Rectal smooth muscle tissue (tissue), 1 donor: ENCODE measurements at regions not wholly inside any gene's neighbourhood (a gene's known extent, or its start where the extent isn't known, plus 50 kb on each side); places are given as distances from the start of the nearest gene placed in this dataset.
"Not testable (repeated sequence)": the region's sequence is repeated elsewhere in the genome, so short reads cannot be mapped to it uniquely, and the experiment has no call there.

ENCODE experiments used
- H3K27ac ChIP-seq: one replicate; pipeline ENCODE4 v1.7.0; 2013; ENCODE audit warnings: low read depth, low read length, inconsistent platforms
- H3K27me3 ChIP-seq: one replicate; pipeline ENCODE4 v1.7.0; 2013; ENCODE audit warnings: low read length; ENCODE audit not compliant: control insufficient read depth, insufficient read depth
- H3K36me3 ChIP-seq: one replicate; pipeline ENCODE4 v1.7.0; 2013; ENCODE audit warnings: low read length; ENCODE audit not compliant: control insufficient read depth, insufficient read depth
- H3K4me1 ChIP-seq: one replicate; pipeline ENCODE4 v1.7.0; 2013; ENCODE audit warnings: low read length; ENCODE audit not compliant: control insufficient read depth, insufficient read depth
- H3K4me3 ChIP-seq: one replicate; pipeline ENCODE4 v1.7.0; 2013; ENCODE audit warnings: low read length
- H3K9ac ChIP-seq: one replicate; pipeline ENCODE4 v1.7.0; 2013; ENCODE audit warnings: low read length

DNA sequence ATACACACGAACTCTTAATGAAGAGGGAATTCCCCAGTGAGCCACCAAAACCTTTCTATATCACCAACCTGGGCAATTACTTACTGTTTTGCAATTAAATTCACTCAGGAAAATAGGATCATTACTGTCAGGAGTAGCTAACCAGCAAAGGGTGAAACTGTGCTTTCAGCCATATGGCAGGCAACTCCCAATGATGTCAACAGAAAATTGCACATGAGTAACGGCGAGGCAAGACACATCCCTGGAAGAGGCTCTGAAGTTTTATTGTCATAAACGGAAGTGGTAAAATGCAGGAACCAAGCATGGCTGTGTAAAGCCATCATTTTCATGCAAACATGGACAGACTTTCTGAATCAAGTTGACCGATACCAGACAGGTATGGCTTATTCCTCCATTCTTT is 548.9 kb upstream of the AUTS2 start:
- Histone ChIP-seq H3K9ac (no peak overlapping the region), H3K27ac (no peak overlapping the region), H3K4me1 (no peaks in the 10 kb centered on the region), H3K36me3 (no peaks in the 10 kb centered on the region), H3K27me3 (no peaks in the 10 kb centered on the region), H3K4me3 (no peak overlapping the region)

- no peak overlapping the region for H3K9ac ChIP-seq
- H3K36me3 ChIP-seq: no peaks in the 10 kb centered on the region
- no peak overlapping the region for H3K27ac ChIP-seq
- H3K4me1 ChIP-seq: no peaks in the 10 kb centered on the region
- no peak overlapping the region for H3K4me3 ChIP-seq
- H3K27me3 ChIP-seq: no peaks in the 10 kb centered on the region
These were observed 545.8 kb upstream of the AUTS2 start for GRCh38 chr7:69052447-69052846.

- Histone ChIP-seq H3K4me1 (no peaks in the 10 kb centered on the region), H3K27me3 (no peaks in the 10 kb centered on the region), H3K9ac (no peak overlapping the region), H3K4me3 (no peak overlapping the region), H3K27ac (no peak overlapping the region), H3K36me3 (no peaks in the 10 kb centered on the region)
These were observed 537.8 kb upstream of the AUTS2 start for GRCh38 chr7:69060516-69060915.

GRCh38 chr7:69062020-69062765 is 536.1 kb upstream of the AUTS2 start:
- Histone ChIP-seq H3K36me3 (no peaks in the 10 kb centered on the region), H3K27ac (no peak overlapping the region), H3K9ac (no peak overlapping the region), H3K4me1 (no peaks in the 10 kb centered on the region), H3K4me3 (no peak overlapping the region), H3K27me3 (no peaks in the 10 kb centered on the region)

- Histone ChIP-seq H3K27me3 (no peaks in the 10 kb centered on the region), H3K4me1 (no peaks in the 10 kb centered on the region), H3K4me3 (no peak overlapping the region), H3K27ac (no peak overlapping the region), H3K9ac (no peak overlapping the region), H3K36me3 (no peaks in the 10 kb centered on the region)
These were observed 530.9 kb upstream of the AUTS2 start for GRCh38 chr7:69067397-69067796.

- no peak overlapping the region for H3K9ac ChIP-seq
- H3K4me3 ChIP-seq: no peak overlapping the region
- H3K4me1 ChIP-seq: no peaks in the 10 kb centered on the region
- no peaks in the 10 kb centered on the region for H3K27me3 ChIP-seq
- H3K36me3 ChIP-seq: no peaks in the 10 kb centered on the region
- H3K27ac ChIP-seq: no peak overlapping the region
These were observed 527.8 kb upstream of the AUTS2 start for GRCh38 chr7:69070476-69070875.

DNA sequence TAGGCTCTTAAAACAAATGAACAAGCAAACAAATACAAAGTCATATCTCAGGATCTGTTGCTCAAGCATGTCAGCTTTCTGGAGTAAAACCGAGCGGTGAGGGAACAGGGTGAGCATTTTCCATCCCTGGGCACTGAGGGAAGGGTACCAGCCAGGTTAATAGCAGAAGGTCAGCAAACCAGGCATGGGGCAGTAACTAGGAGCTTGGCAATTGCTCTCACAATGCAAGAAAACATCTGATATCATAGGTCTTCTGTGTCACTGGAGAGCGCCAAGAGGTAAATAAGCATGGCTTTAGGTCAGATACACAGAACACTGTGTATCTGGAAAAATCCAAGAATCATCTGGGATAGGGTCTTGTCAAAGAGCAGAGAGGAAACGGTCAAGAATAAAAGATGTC is 521.7 kb upstream of the AUTS2 start:
- no peak overlapping the region for H3K4me3 ChIP-seq
- no peaks in the 10 kb centered on the region for H3K36me3 ChIP-seq
- H3K27me3 ChIP-seq: no peaks in the 10 kb centered on the region
- no peak overlapping the region for H3K9ac ChIP-seq
- H3K27ac ChIP-seq: no peak overlapping the region
- H3K4me1 ChIP-seq: no peaks in the 10 kb centered on the region

- no peaks in the 10 kb centered on the region for H3K4me1 ChIP-seq
- H3K36me3 ChIP-seq: no peaks in the 10 kb centered on the region
- H3K4me3 ChIP-seq: no peak overlapping the region
- H3K9ac ChIP-seq: no peak overlapping the region
- H3K27ac ChIP-seq: no peak overlapping the region
- no peaks in the 10 kb centered on the region for H3K27me3 ChIP-seq
These were observed 519.1 kb upstream of the AUTS2 start for GRCh38 chr7:69078997-69079769.

GRCh38 chr7:69087281-69087680 is 511.0 kb upstream of the AUTS2 start:
- H3K4me1 ChIP-seq, H3K27me3 ChIP-seq, H3K9ac ChIP-seq, H3K4me3 ChIP-seq, H3K27ac ChIP-seq, H3K36me3 ChIP-seq: not testable (repeated sequence)

DNA sequence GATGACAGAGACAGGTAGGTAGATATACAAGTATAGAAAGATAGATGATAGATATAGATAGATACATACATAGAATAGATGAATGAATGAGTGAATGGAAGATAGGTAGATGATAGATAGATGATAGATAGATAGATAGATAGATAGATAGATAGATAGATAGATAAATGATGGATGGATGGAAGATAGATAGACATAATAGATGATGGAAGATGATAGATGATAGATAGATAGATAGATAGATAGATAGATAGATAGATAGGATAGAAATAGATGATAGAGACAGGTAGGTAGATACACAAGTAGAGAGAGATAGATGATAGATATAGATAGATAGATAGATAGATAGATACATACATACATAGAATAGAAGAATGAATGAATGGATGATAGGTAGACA is 510.1 kb upstream of the AUTS2 start:
- H3K9ac ChIP-seq: no peak overlapping the region
- H3K27ac ChIP-seq: no peak overlapping the region
- no peak overlapping the region for H3K4me3 ChIP-seq
- H3K4me1 ChIP-seq: no peaks in the 10 kb centered on the region
- H3K36me3 ChIP-seq: no peaks in the 10 kb centered on the region
- no peaks in the 10 kb centered on the region for H3K27me3 ChIP-seq

- Histone ChIP-seq H3K4me3 (no peak overlapping the region), H3K27ac (no peak overlapping the region), H3K36me3 (no peaks in the 10 kb centered on the region), H3K9ac (no peak overlapping the region), H3K27me3 (no peaks in the 10 kb centered on the region), H3K4me1 (no peaks in the 10 kb centered on the region)
These were observed 507.3 kb upstream of the AUTS2 start for GRCh38 chr7:69090936-69091335.

- H3K4me1 ChIP-seq: no peaks in the 10 kb centered on the region
- H3K9ac ChIP-seq: no peak overlapping the region
- H3K4me3 ChIP-seq: no peak overlapping the region
- no peak overlapping the region for H3K27ac ChIP-seq
- no peaks in the 10 kb centered on the region for H3K36me3 ChIP-seq
- H3K27me3 ChIP-seq: no peaks in the 10 kb centered on the region
These were observed 506.8 kb upstream of the AUTS2 start for GRCh38 chr7:69091521-69091920.

GRCh38 chr7:69095127-69095526 is 503.1 kb upstream of the AUTS2 start:
- no peaks in the 10 kb centered on the region for H3K27me3 ChIP-seq
- H3K4me1 ChIP-seq: no peaks in the 10 kb centered on the region
- no peak overlapping the region for H3K9ac ChIP-seq
- H3K36me3 ChIP-seq: no peaks in the 10 kb centered on the region
- H3K4me3 ChIP-seq: no peak overlapping the region
- H3K27ac ChIP-seq: no peak overlapping the region
